NCI-H1930 (cell line): ENCODE measurements at regions not wholly inside any gene's neighbourhood (a gene's known extent, or its start where the extent isn't known, plus 50 kb on each side); places are given as distances from the start of the nearest gene placed in this dataset.

Experiments
- DNase-seq, 2 experiments: peaks; one replicate each; lab custom pipeline; 2025; lab: John Stamatoyannopoulos, UW

DNA sequence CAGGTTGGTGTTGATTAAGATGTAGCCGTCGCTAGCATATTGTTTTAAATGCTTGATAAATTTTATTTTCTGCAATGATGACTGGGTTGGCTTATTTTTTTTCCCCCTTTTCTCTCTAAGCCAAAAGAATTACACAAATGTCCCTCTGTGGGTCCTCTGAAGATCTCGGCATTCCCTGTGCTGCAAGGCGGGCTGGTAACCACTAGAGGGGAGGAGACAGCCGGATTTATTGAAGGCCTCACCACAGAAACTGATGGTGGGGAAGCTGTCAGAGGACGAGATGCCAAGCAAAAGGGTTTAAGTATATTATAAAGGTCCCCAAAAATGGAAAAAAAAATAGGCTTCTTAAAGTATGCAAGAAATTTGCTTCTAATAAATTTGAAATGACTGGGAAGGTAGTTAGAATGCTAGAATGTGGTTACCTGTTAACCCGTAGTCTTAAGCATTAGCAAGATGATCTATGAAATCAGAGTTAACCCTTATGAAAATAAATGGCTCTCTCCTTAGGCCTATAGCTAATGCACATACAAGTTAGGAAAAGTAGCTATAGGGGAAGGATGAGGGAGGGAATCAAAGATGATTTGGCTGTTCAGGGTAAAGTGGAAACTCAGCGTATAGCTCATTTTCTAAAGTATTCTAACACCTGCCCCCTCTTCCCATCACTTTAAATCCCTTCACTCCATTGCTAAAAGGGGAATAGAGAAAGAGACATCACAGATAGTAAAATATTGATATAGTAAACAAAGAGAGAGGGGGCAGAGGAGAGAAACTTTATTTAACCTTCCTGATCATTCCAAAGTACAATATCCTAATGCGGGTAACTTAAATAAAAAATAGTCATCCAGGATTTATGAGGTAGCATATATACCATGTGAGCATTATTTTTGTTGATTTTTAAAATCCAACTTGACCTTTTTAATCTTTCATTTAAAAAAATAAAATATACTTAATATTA is 894.5 kb upstream of the POU3F3 start:
- DNase-seq = peak; percentile 17 to 32

DNA sequence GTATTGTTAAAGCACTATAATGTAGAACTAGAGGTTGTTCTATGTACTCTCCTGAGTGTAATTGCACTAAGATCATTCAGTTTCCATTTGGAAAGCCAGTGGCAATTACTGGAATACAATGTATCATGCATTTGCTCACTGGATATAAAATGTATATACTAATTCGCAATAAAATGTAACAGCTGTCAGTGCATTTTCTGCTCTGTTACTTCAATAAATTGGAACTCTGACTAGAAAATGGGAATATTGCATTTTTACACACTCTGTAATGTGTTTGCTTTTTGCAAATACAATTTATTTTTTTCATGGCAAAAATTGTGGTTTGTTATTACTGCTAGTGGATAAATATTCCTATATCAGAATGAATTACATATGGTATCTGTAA is 893.8 kb upstream of the POU3F3 start:
- DNase-seq = no peak

DNA sequence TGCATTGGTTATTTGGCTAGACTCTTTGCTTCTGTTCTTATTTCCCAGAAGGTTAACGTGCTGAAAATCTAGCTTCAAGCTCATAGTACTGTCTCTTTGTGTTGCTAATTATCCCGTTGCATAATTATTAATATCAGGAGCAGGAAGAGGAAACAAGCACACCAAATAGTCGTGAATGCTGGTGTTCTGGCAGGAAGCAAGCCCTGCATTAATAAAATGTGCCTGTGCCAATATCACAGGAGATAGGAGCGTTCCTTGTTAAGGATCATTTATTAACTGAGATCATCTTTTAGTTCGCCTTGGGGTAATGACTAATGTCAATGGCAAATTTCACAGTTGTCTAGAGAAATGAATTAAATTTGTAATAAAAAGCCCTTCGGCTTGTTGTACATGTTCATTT is 893.0 kb upstream of the POU3F3 start:
- no peak for DNase-seq

GRCh38 chr2:103961862-103962261 is 892.1 kb upstream of the POU3F3 start:
- DNase-seq = no peak

DNA sequence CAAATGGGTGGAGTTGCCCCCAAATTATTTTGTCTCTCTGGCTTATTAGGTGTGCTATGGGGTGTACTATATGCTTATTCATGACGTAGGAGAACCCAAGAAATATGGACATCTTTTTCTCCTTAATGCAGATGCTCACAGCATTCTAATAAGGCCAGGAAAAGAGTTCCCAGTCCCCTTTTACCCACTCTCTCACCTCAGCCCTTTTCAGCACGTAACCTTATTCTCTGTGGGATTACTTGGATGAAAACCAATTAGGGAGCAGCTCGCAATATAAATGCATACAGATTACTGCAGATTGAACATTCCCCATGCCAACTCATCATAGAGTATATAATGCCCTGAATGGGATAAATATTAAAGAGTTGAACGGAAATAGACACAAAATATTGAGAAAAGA is 891.2 kb upstream of the POU3F3 start:
- no peak for DNase-seq

DNA sequence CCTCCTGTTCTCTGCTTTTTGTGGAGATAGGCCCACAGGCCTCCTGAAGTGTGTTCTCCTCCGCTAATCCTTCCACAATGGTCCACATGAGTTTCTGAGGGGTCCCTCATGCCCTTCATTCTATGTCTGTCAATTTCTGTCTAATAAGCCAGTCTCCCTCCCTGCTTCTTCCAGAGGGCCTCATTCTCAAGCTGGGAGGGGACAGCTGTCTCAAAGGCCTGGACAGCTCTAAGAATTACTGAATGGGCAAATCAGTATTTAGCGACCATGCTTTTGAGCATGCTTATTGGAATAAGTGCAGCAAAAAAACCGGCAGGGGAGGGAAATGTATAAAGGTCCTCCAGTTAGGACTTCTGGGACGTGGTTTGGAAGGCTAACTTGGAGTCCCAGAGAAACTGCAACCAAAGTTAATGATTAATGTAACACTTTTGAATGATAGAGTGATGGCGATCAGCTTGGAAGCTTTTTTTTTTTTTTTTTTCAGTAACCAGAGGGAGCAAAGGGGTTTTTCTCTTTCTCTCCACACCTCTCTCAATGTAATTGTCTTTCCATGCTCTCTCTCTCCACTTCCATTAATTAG is 890.7 kb upstream of the POU3F3 start:
- DNase-seq = no peak

DNA sequence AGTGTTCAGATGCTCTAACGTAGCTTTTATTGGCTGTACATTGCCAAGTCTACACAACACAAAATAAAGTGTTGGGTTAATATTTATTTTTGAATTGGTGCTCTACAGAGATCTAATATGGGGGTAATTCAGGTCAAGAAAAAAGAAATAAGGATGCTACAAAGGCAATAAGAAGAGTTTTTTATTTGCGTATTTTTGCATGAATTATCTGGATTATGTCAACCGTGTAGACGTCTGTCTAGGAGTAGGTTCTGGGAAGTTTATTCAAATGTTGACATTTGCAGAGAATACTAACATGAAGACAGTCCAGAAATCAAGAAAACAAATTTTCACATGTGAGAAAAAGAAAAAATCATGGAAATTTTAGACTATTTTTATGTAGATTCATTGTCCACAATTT is 876.7 kb upstream of the POU3F3 start:
- no peak for DNase-seq

GRCh38 chr2:103977668-103978067 is 876.2 kb upstream of the POU3F3 start:
- DNase-seq = no peak

DNA sequence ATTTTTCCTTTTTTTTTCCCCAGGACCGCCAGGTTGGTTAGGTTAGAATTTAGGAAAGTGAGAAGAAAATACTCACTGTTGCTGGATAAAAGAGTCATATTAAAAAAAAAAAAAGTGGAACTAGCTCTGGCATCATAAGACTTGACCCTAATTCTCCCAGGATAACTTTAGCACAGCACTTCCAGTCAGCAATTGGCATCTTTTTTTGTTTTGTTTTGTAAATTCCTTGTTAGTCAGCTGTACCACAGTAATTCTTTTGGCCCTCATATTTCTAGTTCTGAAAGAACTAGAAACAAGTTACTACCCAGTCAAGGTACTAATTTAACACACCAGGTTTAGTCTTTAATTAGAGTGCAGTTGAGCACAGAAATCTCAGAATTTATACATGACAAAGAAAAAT is 873.5 kb upstream of the POU3F3 start:
- no peak for DNase-seq

GRCh38 chr2:103982691-103983090 is 871.2 kb upstream of the POU3F3 start:
- DNase-seq = no peak

GRCh38 chr2:103986001-103986400 is 867.9 kb upstream of the POU3F3 start:
- DNase-seq = no peak

- DNase-seq = no peak
These were observed 862.3 kb upstream of the POU3F3 start for GRCh38 chr2:103991591-103991990.

- DNase-seq = no peak
These were observed 849.1 kb upstream of the POU3F3 start for GRCh38 chr2:104004821-104005220.

DNA sequence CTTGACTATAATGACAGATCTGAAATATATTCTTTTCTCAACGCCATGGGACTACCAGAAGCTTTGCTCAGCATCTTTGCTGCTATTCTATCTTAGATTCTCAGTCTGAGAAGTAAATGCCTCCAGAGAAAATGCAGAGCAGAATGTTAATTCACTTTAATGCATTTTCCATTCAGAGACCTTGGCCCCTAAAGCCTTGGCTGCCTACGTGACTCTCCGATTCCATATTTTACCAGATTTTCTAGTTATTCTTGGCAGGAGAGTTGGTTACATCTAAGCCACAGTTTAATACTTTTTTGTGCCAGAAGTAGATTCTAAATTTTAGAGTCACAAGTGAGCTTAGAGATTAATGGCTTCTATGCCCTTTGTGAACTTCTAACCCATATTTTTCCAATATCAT is 837.1 kb upstream of the POU3F3 start:
- DNase-seq = no peak

DNA sequence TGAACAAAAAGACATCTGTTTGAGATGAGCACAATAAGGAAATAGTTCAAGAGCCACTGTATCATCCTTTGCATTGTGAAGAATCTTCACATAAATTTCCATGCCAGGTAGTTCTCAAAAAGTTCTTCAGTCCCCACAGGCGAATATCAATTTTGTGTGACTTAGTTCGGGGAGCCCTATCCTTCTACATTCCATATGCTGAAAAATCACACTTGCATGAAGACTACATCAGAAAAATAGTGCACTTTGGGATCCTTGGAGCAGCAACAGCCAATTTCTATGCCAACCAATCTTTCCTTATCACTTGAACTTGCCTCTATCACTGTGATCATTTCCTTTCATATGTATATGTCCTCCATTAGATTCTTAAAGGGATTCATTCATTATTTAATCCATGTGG is 830.6 kb upstream of the POU3F3 start:
- no peak for DNase-seq

- no peak for DNase-seq
These were observed 830.1 kb upstream of the POU3F3 start for GRCh38 chr2:104023765-104024164.

GRCh38 chr2:104025295-104025694 is 828.6 kb upstream of the POU3F3 start:
- no peak for DNase-seq

DNA sequence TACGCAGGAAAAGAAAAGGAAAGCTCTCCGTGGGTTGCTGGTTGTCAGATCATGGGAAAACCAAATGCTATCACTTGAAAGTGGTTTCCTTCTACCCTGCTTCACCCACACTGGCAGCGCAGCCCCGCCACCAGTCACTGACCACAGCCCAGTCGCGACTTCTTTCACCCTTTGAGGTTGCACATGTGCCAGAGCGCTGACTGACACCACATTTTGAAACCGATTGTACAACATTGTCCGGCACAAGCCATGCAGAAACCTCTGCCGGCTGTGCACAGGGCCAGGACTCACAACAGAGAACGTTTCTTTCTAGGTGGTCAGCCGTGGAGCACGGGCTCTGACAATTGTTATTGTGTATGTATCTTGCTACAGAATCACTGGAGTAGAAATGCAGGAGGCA is 827.2 kb upstream of the POU3F3 start:
- DNase-seq = no peak

DNA sequence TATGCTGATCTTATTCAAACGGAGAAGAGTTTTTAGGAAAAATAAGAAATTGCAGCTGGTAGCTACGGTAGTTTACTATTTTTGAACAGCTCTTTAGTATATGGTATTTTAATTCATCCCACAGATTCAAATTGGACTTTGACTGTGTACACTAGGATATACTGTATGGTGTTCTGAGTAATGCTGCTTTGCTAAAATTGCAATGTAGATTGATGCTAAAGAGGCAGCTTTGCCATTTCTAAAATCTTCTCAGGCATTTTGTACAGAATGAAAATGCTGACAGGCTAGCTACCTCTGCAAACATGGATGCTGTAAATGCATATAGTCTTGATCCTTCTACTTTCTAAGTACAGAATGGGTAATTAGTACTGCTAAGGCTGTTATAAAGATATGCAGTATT is 826.6 kb upstream of the POU3F3 start:
- DNase-seq = no peak

GRCh38 chr2:104028061-104028460 is 825.9 kb upstream of the POU3F3 start:
- DNase-seq = no peak

GRCh38 chr2:104033399-104033798 is 820.5 kb upstream of the POU3F3 start:
- DNase-seq = peak in 1 of 2 experiments; percentile 16

DNA sequence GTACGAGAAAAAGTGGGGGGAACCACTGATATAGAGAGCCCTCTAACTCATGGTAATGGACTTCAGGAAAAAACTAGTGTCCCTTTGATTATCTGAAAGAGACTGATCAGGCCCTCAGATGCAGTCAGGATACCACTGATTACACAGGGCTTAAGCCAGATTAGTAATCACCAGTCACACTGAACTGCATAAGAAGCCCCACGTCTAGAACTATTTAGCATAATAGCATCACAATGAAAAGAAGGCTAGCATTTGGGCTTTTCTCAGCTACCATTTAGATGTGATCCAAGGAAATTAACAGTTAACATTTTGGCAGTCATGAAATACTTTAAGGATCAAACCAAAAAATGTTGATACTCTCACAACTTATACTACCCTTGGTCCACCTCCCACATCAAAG is 813.1 kb upstream of the POU3F3 start:
- DNase-seq = no peak

DNA sequence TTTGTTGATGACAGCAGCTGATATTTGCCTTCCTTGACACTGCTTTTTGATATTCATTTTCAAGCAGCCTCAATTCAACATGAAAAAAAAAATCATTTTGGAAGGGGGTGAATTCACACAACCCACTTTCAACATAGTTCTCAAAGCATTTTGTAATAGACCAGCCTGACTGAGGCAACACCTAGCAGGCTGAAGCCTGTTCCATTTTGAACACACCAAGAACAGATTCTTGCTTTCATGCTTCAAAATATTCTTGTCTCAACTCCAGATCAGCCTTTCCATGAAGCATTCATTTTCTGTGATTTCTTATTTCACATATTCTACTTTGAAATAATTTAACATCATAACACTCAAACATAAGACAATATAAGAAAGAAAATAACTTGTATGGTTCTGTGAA is 812.6 kb upstream of the POU3F3 start:
- DNase-seq = no peak

DNA sequence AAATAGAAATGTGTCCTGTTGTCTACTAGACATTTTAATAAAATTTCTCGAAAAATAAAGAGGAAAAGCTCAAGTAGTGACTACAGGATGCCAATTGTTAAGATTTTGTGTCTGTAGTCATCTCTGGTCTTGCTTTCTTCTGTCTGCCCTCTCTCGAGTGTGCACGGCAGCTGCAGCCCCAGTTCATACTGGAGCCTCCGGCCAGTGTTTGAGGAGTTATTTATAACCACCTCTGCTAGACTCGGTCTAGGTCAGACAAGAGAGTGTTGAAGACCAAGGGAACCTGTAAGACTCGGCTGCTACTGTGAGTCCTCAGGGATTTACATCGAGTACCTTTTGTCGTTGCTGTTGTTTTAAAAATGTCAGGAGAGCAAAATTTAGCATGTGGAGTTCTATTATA is 810.1 kb upstream of the POU3F3 start:
- peak; percentile 35 to 45 for DNase-seq
